Upper lobe of right lung (tissue), 1 donor: ENCODE measurements at regions not wholly inside any gene's neighbourhood (a gene's known extent, or its start where the extent isn't known, plus 50 kb on each side); places are given as distances from the start of the nearest gene placed in this dataset.
"Not testable (repeated sequence)": the region's sequence is repeated elsewhere in the genome, so short reads cannot be mapped to it uniquely, and the experiment has no call there.

Experiments
- ATAC-seq: fragments of 200-7000 bp; cut with Tn5 transposase; one replicate; pipeline ENCODE4 v1.9.1; 2020; ENCODE audit warnings: mild to moderate bottlenecking, moderate library complexity
- DNase-seq: peaks from one replicate; pipeline ENCODE4 v3.0.0-alpha.2; 2020
- H3K27ac ChIP-seq: fragments of 200-600 bp; one replicate; pipeline ENCODE4 v1.8.0; 2022
- H3K27me3 ChIP-seq: fragments of 200-600 bp; one replicate; pipeline ENCODE4 v1.8.0; 2022; ENCODE audit warnings: mild to moderate bottlenecking
- H3K36me3 ChIP-seq: fragments of 200-600 bp; one replicate; pipeline ENCODE4 v1.8.0; 2022
- H3K4me1 ChIP-seq: fragments of 200-600 bp; one replicate; pipeline ENCODE4 v1.8.0; 2022
- H3K4me3 ChIP-seq: fragments of 200-600 bp; one replicate; pipeline ENCODE4 v1.8.0; 2022; ENCODE audit warnings: mild to moderate bottlenecking
- H3K9me3 ChIP-seq: fragments of 200-600 bp; one replicate; pipeline ENCODE4 v1.8.0; 2022
- CTCF ChIP-seq: fragments of 200-600 bp; IDR thresholded peaks from one replicate; pipeline ENCODE4 v1.8.0; 2022; ENCODE audit warnings: antibody characterized with exemption
- intact Hi-C: fragments of 100-400 bp; cut with DNase I; formaldehyde crosslinking; loops from one replicate; pipeline ENCODE4 v1.11.0; 2022
- donor health status: DM: no; HTN: yes; CAD: no; lungs with severe emphysema.

DNA sequence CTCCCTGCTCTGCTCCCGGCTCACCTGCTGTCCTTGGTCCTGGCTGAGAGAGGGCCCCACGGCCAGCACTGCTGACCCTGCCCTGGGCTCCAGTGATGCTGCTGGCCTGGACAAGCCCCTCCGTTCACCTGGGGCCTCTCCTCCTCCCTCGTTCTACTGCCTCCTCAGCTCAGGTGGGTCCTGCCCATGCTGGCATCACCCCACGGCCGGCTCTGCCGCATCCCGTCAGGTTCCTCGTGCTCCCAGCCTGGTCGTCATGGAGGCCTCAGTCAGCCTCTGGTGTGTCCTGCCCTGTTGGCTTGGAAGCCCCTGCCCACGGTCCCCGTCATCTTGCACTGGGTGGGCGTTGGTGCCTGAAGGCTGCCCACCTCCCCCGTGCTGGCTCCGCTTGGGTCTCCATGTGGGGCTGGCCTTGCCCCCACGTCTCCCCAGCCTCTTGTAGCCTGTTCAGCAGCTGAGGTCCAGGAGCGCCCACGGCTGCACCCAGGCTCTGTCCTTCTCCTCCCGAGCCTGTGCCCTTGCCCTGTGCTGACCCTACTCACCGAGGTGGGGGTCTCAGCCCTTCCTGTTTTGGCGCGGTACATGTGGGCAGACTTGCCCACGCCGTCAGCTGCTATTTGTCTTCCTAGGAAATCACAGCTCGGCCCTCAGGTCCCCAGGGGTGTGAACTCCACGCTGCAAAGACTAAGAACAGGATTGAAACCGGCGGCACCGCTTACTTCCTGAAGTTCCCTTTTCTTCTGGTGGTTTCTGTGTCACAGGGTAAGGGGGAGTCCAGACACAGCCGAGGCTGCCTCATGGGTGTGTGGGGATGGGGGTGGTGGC, 121.6 kb downstream of the TMEM121 start:
- H3K4me1 ChIP-seq: no peaks in the 10 kb centered on the region
- DNase-seq (no peak), ATAC-seq (no peak)
- TF ChIP-seq CTCF: no peak
- H3K27me3 ChIP-seq: no peaks in the 10 kb centered on the region
- H3K27ac ChIP-seq: no peak overlapping the region
- H3K36me3 ChIP-seq: no peaks in the 10 kb centered on the region
- no peak overlapping the region for H3K4me3 ChIP-seq
- H3K9me3 ChIP-seq: no peaks in the 10 kb centered on the region
- intact Hi-C loops: no loop called here

DNA sequence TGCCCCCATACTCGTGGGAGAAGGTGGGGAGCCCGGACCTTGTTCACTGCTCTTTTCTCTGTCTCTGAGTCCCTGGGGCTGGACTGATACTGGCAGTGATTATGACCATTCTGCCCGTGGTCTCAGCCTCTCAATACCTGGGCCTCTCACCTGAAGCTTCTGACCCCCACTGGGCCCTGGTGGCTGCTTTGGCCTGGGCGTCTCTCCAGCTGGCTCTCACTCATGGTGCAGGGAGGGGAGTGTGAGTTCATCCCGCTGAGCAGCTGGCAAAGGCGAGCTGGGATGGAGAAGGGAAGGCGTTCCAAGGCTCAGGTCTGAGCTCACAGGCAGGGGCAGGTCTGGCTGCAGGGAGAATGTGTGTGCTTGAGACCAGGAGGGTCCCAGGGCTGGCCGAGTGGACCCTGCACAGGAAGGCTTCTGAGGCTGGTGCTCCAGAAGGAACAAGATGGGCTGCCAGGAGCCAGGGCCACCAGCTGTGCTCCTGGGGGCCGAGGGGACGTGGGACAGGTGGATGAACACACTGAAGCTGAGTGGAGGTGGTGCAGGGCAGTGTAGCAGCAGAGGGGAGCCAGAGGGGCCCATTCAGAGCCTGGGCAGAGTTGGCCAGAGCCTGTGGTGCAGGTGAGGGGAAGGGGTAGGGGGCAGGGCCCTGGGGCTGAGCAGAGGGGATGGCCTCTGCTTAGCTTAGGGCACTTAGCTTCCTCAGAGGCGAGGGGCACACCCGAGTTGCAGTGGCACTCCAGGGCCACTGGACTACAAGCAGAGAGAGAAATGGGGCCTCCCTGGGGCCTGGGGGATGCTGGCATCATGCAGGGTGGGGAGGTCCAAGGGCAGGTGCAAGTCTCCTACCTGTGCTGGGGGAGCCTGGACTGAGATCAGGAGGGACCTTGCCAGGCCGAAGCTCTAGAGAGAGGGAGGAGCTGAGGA, 122.5 kb downstream of the TMEM121 start:
- H3K9me3 ChIP-seq, DNase-seq, H3K4me1 ChIP-seq, H3K27ac ChIP-seq, intact Hi-C loops, H3K27me3 ChIP-seq, H3K4me3 ChIP-seq, H3K36me3 ChIP-seq: not testable (repeated sequence)
- peak; percentile 4 for ATAC-seq

DNA sequence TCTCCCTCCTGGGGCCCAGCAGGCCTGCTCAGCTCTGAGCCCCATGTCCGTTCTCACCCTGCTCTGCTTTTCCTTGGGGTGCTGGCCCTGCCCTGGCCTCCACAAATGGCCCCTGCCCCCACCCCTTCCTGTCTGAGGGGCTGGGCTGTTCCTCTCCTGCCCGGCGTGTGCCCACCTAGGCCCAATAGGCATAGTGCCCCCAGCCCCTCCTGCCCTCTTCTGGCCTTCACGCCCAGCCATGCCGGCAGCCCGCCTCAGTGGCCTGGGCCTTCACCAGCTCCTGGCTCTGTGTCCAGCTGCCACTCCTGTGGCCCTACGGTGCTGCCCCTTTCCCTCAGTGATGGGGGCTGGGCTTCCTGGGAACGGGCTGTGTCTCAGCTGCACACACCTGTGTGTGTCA, 125.9 kb downstream of the TMEM121 start:
- H3K4me3 ChIP-seq, H3K36me3 ChIP-seq, intact Hi-C loops, H3K27me3 ChIP-seq, DNase-seq, H3K27ac ChIP-seq, ATAC-seq, H3K4me1 ChIP-seq, H3K9me3 ChIP-seq: not testable (repeated sequence)

DNA sequence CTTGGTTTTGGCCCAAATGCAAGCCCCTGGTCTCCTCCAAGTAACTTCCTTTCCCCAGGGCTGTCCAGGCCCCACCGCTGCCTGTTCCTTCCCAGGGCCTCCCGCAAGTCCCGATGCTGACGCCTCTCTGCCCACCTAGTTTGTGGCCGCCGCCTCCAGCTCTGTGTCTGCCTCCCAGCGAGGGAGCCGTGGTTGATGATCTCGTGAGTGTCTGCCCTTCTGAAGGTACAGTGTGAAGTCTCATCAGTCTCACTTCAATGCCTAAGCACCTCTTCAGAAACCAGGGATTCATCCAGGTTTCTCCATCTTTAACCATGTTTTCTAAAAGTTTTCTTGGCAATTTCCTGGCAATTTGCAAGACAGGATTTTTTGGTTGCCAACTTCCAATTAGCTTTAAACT, 127.5 kb downstream of the TMEM121 start:
- ATAC-seq, H3K36me3 ChIP-seq, H3K27ac ChIP-seq, H3K4me1 ChIP-seq, H3K9me3 ChIP-seq, intact Hi-C loops, H3K4me3 ChIP-seq, H3K27me3 ChIP-seq, DNase-seq: not testable (repeated sequence)

DNA sequence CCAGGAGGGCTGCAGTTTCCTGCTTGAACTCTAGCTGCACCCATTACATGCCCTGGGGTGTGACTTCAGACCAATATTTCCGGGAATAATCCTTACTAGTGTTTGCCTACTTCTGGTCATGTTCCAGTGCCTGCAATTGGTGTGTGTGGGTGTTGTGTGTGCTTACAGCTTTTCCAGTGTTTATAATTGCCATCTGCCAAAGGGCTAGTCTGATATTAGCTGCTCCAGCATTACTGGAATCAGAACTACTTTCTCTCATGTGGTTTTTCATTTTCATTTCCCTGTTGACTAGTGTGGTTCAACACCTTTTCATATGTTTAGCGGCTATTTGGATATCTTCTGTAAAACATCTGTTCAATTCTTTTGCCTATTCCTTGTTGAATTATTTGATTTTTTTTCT, 132.9 kb downstream of the TMEM121 start:
- H3K36me3 ChIP-seq, H3K27me3 ChIP-seq, DNase-seq, intact Hi-C loops, H3K9me3 ChIP-seq, H3K4me3 ChIP-seq, H3K27ac ChIP-seq, ATAC-seq, H3K4me1 ChIP-seq: not testable (repeated sequence)

- H3K36me3 ChIP-seq: no peaks in the 10 kb centered on the region
- DNase-seq (no peak), ATAC-seq (peak; percentile 16)
- H3K27ac ChIP-seq: no peak overlapping the region
- TF ChIP-seq CTCF: no peak
- H3K4me1 ChIP-seq: no peaks in the 10 kb centered on the region
- H3K4me3 ChIP-seq: no peak overlapping the region
- H3K9me3 ChIP-seq: no peaks in the 10 kb centered on the region
- intact Hi-C loops: no loop called here
- H3K27me3 ChIP-seq: no peaks in the 10 kb centered on the region
Measured at GRCh38 chr14:105659935-105660527, 133.6 kb downstream of the TMEM121 start.

GRCh38 chr14:105660816-105661531, 134.6 kb downstream of the TMEM121 start:
- intact Hi-C loops: no loop called here
- no peaks in the 10 kb centered on the region for H3K9me3 ChIP-seq
- H3K4me1 ChIP-seq: no peaks in the 10 kb centered on the region
- H3K4me3 ChIP-seq: no peak overlapping the region
- DNase-seq: no peak
- TF ChIP-seq CTCF: no peak
- no peaks in the 10 kb centered on the region for H3K36me3 ChIP-seq
- ATAC-seq: peak; percentile 9
- H3K27me3 ChIP-seq: no peaks in the 10 kb centered on the region
- no peak overlapping the region for H3K27ac ChIP-seq

GRCh38 chr14:105662043-105662442, 135.7 kb downstream of the TMEM121 start:
- H3K4me1 ChIP-seq, H3K36me3 ChIP-seq, intact Hi-C loops, H3K27ac ChIP-seq, DNase-seq, ATAC-seq, H3K4me3 ChIP-seq, H3K27me3 ChIP-seq, H3K9me3 ChIP-seq: not testable (repeated sequence)

GRCh38 chr14:105662592-105662991, 136.2 kb downstream of the TMEM121 start:
- H3K4me3 ChIP-seq, H3K4me1 ChIP-seq, DNase-seq, intact Hi-C loops, H3K27me3 ChIP-seq, ATAC-seq, H3K27ac ChIP-seq, H3K9me3 ChIP-seq, H3K36me3 ChIP-seq: not testable (repeated sequence)

DNA sequence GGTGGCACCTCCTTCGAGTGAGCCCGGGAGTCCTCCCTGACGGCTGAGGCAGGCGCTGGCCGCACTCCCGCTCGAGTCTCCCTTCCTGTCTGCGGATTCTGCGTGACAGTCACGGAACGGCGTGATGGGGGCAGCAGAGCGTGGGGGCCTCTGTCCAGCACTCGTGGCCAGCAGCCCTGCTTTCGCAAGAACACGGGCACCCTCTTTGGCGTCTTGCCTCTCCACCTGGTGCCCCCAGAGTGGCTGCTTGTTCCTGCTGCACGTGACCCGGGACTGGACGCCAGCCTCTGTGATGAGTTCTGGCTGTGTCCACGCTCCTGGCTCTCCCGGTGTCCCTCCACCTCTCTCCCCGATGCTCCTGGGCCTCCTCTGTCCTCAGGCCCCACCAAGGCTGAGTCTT, 136.9 kb downstream of the TMEM121 start:
- H3K36me3 ChIP-seq, H3K27me3 ChIP-seq, DNase-seq, H3K27ac ChIP-seq, H3K9me3 ChIP-seq, ATAC-seq, intact Hi-C loops, H3K4me3 ChIP-seq, H3K4me1 ChIP-seq: not testable (repeated sequence)
